ENCODE measurements at regions not wholly inside any gene's neighbourhood (a gene's known extent, or its start where the extent isn't known, plus 50 kb on each side); places are given as distances from the start of the nearest gene placed in this dataset.
"Not testable (repeated sequence)": the region's sequence is repeated elsewhere in the genome, so short reads cannot be mapped to it uniquely, and the experiment has no call there.

DNA sequence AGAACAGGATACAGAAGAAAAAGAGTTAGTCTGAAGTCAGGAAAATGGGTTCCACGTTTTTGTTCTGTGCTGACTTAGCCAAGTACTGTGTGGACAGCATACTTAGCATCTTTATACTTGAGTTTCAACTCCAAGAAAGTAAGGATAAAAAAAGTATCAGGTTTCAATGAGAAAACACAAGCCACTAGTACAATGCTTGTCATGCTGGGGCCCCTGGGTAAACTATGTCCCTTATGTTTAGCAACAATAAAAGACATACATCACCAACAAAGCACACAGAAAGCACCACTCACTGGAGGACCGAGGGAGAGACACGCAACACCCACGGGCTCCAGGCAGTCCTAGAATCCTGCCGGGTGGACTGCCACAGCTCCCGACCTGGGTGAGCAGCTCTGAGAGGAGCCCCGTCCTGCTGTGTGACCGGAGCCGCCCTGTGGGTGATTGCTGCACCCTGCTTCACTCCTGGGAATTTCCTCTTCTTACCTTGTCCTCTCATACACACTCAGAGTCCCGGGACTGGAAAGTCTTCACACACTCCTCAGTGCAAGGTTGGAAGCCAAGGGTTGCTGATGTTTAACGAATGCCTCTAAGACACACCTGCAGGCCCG lies 890.5 kb downstream of the BRD1 start:
- DNase-seq: no peak

DNA sequence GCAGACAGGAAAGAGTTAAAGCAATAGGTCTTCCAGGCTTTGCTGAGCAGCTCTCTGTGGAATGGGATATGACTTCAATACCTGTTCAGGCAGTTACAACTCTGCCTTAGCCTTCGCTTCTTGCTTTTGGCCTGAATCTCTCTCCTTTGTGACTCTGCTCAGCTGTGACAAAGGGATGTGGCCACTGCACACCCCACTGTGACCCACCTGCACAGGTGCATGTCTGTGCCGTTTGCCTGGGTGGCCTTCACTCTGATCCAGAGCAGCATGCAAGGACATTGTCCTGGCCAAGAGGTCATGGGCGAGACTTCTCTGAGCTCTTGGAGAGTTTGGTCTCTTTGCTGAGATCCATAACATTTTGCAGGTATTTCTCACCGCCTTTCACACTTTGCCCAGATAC lies 891.3 kb downstream of the BRD1 start:
- DNase-seq: no peak

GRCh38 chr22:48934446-48934845 lies 893.2 kb downstream of the BRD1 start:
- DNase-seq: no peak

DNA sequence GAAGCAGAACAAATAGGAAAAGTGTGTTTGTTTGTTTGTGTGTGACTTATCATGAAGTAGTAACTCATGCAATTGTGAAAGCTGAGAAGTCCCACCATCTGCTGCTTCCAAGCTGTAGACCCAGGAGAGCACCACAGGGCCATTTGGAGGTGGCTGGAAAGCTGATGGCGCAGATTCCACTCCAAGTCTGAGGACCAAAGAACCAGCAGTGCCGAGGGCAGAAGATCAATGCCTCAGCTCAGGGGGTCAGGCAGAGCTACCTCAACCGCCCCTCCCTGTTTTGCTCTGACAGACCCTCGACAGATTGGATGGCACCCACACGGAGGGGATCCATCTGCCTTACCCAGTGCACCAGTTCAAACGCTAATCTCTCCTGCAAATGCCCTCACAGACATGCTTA lies 896.2 kb downstream of the BRD1 start:
- DNase-seq: no peak

DNA sequence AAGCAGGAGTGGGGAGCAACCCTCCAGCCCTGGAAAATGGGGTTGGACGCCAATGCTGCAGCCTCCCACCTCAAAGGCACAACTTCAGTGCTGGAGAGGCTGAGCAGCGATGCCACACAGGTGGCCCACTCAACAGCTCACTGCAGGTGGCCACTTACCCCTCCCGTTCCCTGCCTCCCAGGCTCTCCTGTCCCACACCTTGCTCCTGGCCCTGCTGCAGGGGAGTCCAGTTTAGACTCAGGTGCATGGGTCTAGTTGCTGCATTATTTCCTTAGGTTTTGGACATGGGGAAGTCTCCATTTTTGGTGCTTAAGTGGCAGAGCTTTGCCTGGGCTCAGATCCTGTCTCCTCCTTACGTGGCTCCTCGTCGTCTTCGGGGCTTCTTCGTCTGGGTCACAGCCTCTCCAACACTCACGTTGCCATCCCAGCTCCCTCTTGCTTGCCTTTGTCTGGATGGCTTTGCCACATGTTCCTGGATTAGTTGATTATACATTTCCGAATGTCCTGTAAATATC lies 898.3 kb downstream of the BRD1 start:
- no peak for DNase-seq

DNA sequence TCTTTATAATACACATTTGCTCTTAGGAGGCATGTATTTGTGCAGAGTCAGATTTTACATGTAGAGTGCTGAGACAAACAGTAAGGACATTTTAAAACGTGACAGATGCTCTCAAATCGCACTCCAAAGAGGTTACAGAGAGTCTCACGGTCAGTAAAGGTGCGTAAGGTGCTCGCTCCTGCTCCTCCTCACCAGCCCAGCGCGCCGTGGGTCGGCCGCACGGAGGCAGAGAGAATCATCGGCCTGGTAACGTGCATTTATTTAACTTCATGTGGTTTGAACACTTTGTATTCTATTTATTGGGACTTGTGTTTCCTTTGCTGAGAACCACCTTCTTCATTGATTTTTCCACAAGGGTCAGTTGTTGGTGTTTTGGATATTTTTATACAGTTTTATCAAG lies 900.1 kb downstream of the BRD1 start:
- DNase-seq: no peak

DNA sequence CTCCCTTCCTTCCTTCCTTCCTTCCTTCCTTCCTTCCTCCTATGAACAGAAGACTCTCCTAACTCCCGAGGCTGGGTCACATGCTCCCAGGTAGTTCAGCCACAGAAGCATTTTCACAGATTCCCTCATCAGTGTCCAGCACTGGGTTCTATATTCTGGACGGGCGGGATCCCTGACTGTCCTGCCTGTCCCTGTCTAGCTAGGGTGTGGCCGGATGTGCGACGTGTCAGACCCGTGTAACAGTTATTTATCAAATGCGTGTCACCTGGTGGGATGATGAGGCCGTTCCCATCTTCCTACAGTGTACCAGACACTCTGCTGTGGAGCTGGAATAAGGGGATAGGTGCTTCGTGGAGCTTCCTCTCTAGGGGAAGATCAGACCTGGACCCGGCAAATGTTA lies 901.0 kb downstream of the BRD1 start:
- no peak for DNase-seq

GRCh38 chr22:48926136-48926535 lies 901.5 kb downstream of the BRD1 start:
- DNase-seq: no peak

DNA sequence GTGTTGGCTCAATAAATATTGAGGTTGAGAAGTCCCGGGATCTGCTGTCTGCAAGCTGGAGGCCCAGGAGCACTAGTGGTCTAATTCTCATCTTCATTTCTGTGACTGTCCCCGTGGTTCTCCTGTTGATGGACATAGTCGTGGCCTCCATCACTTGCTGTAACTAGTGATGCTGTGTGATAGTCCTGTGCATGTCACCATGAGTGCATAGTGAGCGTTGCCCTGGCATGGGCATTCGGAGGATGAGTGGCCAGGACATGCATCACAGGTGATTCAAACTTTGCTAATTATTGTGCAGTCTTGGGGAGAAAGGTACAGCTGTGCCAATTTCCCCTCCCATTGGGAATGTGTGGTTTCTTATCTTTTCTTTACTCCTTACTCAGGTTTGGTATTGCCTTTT lies 902.2 kb downstream of the BRD1 start:
- no peak for DNase-seq

GRCh38 chr22:48923996-48924395 lies 903.7 kb downstream of the BRD1 start:
- DNase-seq: no peak

- no peak for DNase-seq
Observed at GRCh38 chr22:48923165-48923865, 904.4 kb downstream of the BRD1 start.

DNA sequence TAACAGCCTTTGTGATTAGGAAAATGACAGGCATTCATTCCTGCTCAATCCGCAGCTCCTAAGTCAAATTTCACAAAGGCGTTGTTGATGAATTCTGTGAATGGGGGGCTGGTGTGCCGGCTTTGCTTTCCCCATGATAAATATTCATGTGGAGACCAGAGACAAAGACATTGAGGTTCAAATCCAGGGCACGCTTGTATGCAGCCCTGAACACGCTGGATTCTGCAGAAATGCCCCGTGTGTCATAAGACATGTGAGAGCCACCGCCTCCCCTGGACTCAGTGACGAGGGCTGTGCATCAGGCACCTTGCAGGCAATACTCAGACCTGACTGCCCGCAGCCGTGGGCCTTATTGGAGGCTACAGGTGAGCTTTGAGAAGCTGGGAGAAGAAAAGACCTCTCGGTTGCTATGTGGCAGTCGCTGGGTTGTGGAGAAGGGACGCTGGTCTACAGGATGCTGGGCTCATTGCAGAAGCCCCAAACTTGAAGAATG lies 906.2 kb downstream of the BRD1 start:
- DNase-seq: no peak

DNA sequence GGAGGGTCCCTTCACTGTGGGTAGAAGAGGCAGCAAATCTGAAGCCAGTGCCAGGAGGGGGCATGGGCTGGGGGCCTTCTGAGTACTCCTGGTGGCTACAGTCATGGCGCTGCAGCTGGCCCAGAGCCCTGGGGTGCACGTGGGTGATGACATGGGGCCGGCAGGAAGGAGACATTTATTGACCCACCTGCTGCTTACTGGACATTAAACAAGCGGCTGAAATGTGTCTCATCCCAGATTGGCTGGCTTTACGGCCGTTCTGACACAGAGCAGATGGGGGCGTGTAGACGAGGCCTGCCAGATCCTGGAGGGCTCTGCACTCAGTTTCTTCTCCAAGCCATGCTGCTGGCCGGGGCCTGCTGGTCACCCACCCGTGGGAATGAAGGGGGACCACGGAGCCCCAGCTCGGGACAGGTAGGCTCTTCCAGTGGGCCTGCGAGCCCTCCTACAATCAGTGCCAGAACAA lies 906.9 kb downstream of the BRD1 start:
- DNase-seq: no peak

DNA sequence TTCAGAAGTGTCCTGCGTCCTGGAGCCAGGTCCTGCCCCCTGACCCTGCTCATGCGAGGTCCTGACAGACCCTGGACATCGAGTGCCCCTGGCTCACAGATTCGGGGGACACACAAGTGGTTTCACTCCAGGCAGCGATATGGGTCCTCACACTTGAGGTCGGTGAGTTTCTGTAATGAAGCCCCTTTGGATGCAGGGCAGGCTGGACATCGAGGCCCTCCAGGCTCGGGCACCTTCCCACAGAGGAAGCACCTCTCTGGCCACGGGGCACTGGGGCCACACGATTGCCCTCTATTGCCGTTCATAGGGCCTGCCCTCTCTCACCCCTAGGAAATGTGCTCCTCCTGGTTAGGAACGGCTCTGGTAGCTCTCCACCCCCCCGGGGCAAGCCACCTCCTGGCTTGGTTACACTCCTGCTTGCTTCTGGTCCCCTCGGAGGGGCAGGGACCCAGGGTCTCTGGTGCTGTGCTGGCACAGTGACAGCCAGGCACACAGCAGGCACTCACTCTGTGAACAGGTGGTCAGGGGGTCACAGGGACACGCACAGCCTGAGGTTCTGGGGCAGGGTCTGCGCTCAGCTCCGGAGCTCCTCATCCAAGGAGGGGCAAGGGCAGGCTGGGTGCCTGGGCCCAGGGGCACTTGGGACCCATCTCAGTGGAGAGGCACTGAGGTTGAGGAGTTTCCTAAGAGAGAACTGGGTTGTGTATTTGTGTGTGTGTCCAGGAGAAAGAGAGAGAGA lies 907.7 kb downstream of the BRD1 start:
- no peak for DNase-seq

DNA sequence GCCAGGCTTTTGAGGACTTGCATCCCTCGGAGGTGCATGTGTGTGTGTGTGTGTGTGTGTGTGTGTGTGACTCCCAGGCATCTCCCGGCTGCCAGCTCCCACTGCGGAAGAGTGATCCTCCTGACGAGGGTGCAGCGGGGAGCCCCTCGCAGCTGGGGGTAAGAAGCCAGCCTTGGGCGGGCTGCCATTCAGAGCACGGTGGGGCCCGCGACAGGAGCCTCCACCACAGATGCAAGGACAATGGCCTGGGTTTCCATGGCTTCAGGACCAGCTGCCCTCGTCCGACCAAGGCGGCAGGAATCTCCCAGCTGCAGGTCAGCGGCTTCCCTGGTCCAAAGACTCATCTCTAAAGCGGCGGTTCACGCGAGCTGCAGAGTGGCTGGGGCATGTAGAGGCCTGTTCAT lies 908.5 kb downstream of the BRD1 start:
- DNase-seq: no peak

DNA sequence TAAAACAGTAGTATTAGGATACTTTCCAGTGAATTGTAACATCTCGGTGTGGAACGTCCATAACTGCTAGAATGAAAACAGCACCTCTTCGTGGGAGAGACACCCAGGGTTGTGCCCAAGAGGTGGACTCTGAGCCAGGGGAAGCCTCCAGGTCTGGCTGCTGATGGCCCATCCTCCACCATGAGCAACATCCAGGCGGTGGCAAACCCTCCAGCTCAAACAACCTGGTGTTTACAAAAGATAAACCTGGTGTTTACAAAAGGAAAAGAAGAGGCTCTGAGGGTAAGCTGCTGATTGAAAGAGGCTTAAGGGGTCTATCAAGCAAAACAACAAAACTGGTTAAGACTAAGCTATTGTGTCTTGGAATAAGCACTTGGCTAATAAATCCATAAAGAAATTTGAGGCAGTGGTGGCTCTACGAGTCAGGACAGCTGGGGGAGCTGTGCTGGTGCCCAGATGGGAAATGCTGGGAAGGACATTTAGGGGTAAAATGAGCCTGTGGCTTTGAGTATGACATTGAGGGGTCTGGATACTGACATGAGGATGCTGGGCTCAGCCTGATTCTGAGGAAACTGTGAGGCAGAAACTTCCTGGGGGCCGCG lies 909.0 kb downstream of the BRD1 start:
- DNase-seq: no peak

- DNase-seq: not testable (repeated sequence)
Observed at GRCh38 chr22:48912356-48913066, 915.2 kb downstream of the BRD1 start.

GRCh38 chr22:48911647-48912046 lies 916.0 kb downstream of the BRD1 start:
- not testable (repeated sequence) for DNase-seq

GRCh38 chr22:48911067-48911466 lies 916.6 kb downstream of the BRD1 start:
- not testable (repeated sequence) for DNase-seq

GRCh38 chr22:48908547-48908946 lies 919.1 kb downstream of the BRD1 start:
- DNase-seq: no peak

DNA sequence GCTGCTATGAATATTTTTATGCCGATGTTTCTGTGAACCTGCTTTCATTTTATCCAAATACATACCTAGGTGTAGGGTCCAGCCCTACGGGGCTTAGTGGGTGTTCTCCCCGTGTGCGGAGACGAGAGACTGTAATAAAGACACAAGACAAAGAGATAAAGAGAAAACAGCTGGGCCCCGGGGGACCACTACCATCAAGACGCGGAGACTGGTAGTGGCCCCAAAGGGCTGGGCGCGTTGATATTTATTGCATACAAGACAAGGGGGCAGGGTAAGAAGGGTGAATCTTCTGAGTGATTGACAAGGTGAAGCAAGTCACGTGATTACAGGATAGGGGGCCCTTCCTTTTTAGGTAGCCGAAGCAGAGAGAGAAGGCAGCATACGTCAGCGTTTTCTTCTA lies 920.1 kb downstream of the BRD1 start:
- DNase-seq: no peak

DNA sequence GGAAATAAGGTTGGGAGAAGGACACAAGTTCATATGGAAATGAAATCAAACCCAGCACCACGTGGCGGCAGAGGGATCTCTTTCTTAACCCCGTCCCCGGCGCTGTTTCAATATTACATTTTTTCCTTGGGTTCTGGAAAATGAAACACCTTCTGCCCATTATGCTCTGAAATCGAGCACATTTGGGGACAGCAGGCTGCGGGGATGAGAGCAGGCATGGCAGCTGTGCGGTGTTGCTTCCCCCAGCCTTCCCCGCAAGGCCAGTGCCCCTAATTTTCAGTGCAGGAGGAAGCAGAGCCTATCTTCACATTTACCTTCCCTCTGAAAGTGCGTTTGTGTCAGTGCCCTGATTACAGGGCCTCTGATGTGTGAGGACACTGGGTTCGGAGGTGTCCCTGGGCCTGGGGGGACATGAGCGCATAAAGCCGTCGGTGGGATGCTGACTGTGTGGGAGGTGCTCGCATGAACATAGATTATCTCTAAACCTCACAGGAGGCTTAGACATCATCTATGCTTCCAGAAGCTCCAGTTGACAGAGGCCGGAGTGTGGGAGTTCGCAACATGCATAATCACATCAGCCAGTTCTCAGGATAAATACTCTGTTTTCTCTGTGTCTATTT lies 921.3 kb downstream of the BRD1 start:
- DNase-seq: no peak

Measured in NCI-H1930 (cell line).